H9 (cell line): ENCODE measurements at regions not wholly inside any gene's neighbourhood (a gene's known extent, or its start where the extent isn't known, plus 50 kb on each side); places are given as distances from the start of the nearest gene placed in this dataset.

ENCODE experiments used
- DNase-seq: peaks from one replicate; pipeline ENCODE4 v3.0.0-alpha.2; 2017
- H2AFZ ChIP-seq: one replicate; pipeline ENCODE4 v1.6.1; 2013; ENCODE audit warnings: mild to moderate bottlenecking, low read length, control low read depth, moderate library complexity
- H2AK5ac ChIP-seq: 2 replicates; pipeline ENCODE4 v1.6.1; 2013; ENCODE audit warnings: low read length, control low read depth, mixed read lengths; ENCODE audit not compliant: insufficient read length
- H2BK120ac ChIP-seq: one replicate; pipeline ENCODE4 v1.6.1; 2013; ENCODE audit warnings: low read depth, mild to moderate bottlenecking, low read length, control low read depth, inconsistent platforms; ENCODE audit not compliant: poor library complexity, severe bottlenecking
- H2BK12ac ChIP-seq: 2 replicates; pipeline ENCODE4 v1.6.1; 2013; ENCODE audit warnings: low read length, control low read depth, mixed read lengths, low read depth; ENCODE audit not compliant: insufficient read length
- H2BK15ac ChIP-seq: 2 replicates; pipeline ENCODE4 v1.6.1; 2013; ENCODE audit warnings: low read depth, low read length, control low read depth
- H2BK20ac ChIP-seq: one replicate; pipeline ENCODE4 v1.6.1; 2013; ENCODE audit warnings: low read depth, mild to moderate bottlenecking, low read length, control low read depth, inconsistent platforms; ENCODE audit not compliant: poor library complexity, severe bottlenecking
- H2BK5ac ChIP-seq: 2 replicates; pipeline ENCODE4 v1.6.1; 2013; ENCODE audit warnings: low read length, control low read depth, mixed read lengths; ENCODE audit not compliant: insufficient read length
- H3K14ac ChIP-seq: 2 replicates; pipeline ENCODE4 v1.6.1; 2013; ENCODE audit warnings: low read length, control low read depth; ENCODE audit not compliant: insufficient read depth
- H3K18ac ChIP-seq: 2 replicates; pipeline ENCODE4 v1.6.1; 2013; ENCODE audit warnings: low read depth, mild to moderate bottlenecking, mixed read lengths, low read length, control low read depth; ENCODE audit not compliant: insufficient read length
- H3K23ac ChIP-seq: 2 replicates; pipeline ENCODE4 v1.6.1; 2013; ENCODE audit warnings: low read length, control low read depth, mixed read lengths, low read depth; ENCODE audit not compliant: insufficient read length
- H3K23me2 ChIP-seq: 2 replicates; pipeline ENCODE4 v1.6.1; 2013; ENCODE audit warnings: low read depth, mild to moderate bottlenecking, mixed read lengths, low read length, control low read depth; ENCODE audit not compliant: insufficient read length, poor library complexity, severe bottlenecking
- H3K27ac ChIP-seq: 2 replicates; pipeline ENCODE4 v1.5.1; 2013; ENCODE audit warnings: low read length, control low read depth, mixed read lengths, low read depth; ENCODE audit not compliant: insufficient read length
- H3K27me3 ChIP-seq: 2 replicates; pipeline ENCODE4 v1.6.1; 2013; ENCODE audit warnings: low read length, control low read depth, inconsistent platforms; ENCODE audit not compliant: insufficient read depth
- H3K4ac ChIP-seq: 2 replicates; pipeline ENCODE4 v1.6.1; 2013; ENCODE audit warnings: low read depth, mild to moderate bottlenecking, control low read depth, inconsistent platforms, low read length, moderate library complexity
- H3K4me1 ChIP-seq: 2 replicates; pipeline ENCODE4 v1.6.1; 2013; ENCODE audit warnings: low read length, control low read depth, inconsistent platforms; ENCODE audit not compliant: insufficient read depth
- H3K4me2 ChIP-seq: 2 replicates; pipeline ENCODE4 v1.6.1; 2013; ENCODE audit warnings: low read length, control low read depth, mixed read lengths; ENCODE audit not compliant: insufficient read length, insufficient read depth
- H3K56ac ChIP-seq: 2 replicates; pipeline ENCODE4 v1.6.1; 2013; ENCODE audit warnings: low read depth, mild to moderate bottlenecking, mixed read lengths, low read length, control low read depth; ENCODE audit not compliant: insufficient read length
- H3K79me1 ChIP-seq: 2 replicates; pipeline ENCODE4 v1.6.1; 2013; ENCODE audit warnings: low read depth, mild to moderate bottlenecking, moderate library complexity, low read length, control low read depth, inconsistent platforms; ENCODE audit not compliant: insufficient read depth, poor library complexity, severe bottlenecking
- H3K79me2 ChIP-seq: 2 replicates; pipeline ENCODE4 v1.6.1; 2013; ENCODE audit warnings: low read length, control low read depth, inconsistent platforms; ENCODE audit not compliant: insufficient read depth
- H3K9ac ChIP-seq: 2 replicates; pipeline ENCODE4 v1.6.1; 2013; ENCODE audit warnings: low read length, control low read depth, mixed read lengths; ENCODE audit not compliant: insufficient read length; ENCODE audit errors: extremely low read depth
- H3K9me3 ChIP-seq: one replicate; pipeline ENCODE4 v1.6.1; 2013; ENCODE audit warnings: low read depth, low read length, inconsistent platforms; ENCODE audit not compliant: control insufficient read depth
- H3T11ph ChIP-seq: one replicate; pipeline ENCODE4 v1.6.1; 2013; ENCODE audit warnings: mild to moderate bottlenecking, low read length, control low read depth, inconsistent platforms
- H4K20me1 ChIP-seq: one replicate; pipeline ENCODE4 v1.6.1; 2013; ENCODE audit not compliant: control insufficient read depth, insufficient read length, insufficient read depth
- H4K5ac ChIP-seq: 2 replicates; pipeline ENCODE4 v1.6.1; 2013; ENCODE audit warnings: low read depth, mild to moderate bottlenecking, mixed read lengths, low read length, control low read depth; ENCODE audit not compliant: insufficient read length
- H4K8ac ChIP-seq: replicated peaks from 2 replicates; pipeline ENCODE4 v1.6.1; 2013; ENCODE audit warnings: low read length, control low read depth, mixed read lengths, low read depth; ENCODE audit not compliant: insufficient read length
- H4K91ac ChIP-seq: 2 replicates; pipeline ENCODE4 v1.6.1; 2013; ENCODE audit warnings: low read depth, mild to moderate bottlenecking, moderate library complexity, mixed read lengths, low read length, control low read depth; ENCODE audit not compliant: insufficient read length
- H3K27ac Mint-ChIP-seq, 3 experiments: 2 replicates in 2 of 3; 3 replicates in 1 of 3; pipeline ENCODE4 v1.8.0; 2020 to 2021; ENCODE audit warnings: mixed read lengths in 3 of 3, mild to moderate bottlenecking in 1 of 3, moderate library complexity in 1 of 3
- H3K27me3 Mint-ChIP-seq: 2 replicates; pipeline ENCODE4 v1.8.0; 2021; ENCODE audit warnings: low read depth, mild to moderate bottlenecking, moderate library complexity, mixed read lengths
- H3K36me3 Mint-ChIP-seq, 3 experiments: 2 replicates in 2 of 3; 3 replicates in 1 of 3; pipeline ENCODE4 v1.8.0; 2020 to 2021; ENCODE audit warnings: low read depth in 3 of 3, mixed read lengths in 3 of 3; ENCODE audit not compliant: insufficient read depth in 1 of 3
- H3K4me1 Mint-ChIP-seq, 2 experiments: 2 replicates each; pipeline ENCODE4 v1.8.0; 2020; ENCODE audit warnings: mixed read lengths in 2 of 2
- H3K4me3 Mint-ChIP-seq, 2 experiments: 2 replicates in 1 of 2; 3 replicates in 1 of 2; pipeline ENCODE4 v1.8.0; 2020 to 2021; ENCODE audit warnings: mild to moderate bottlenecking in 2 of 2, mixed read lengths in 2 of 2, moderate library complexity in 1 of 2
- H3K9me3 Mint-ChIP-seq, 2 experiments: 2 replicates in 1 of 2; 3 replicates in 1 of 2; pipeline ENCODE4 v1.8.0; 2020; ENCODE audit warnings: mild to moderate bottlenecking in 2 of 2, mixed read lengths in 2 of 2, moderate library complexity in 1 of 2
- CTCF ChIP-seq: fragments of 200-600 bp; sonication (generic); conservative IDR thresholded peaks from 3 replicates; pipeline ENCODE4 v1.8.0; 2021; ENCODE audit warnings: antibody characterized with exemption, mild to moderate bottlenecking
- WGBS: extraction: QIAGEN DNeasy Blood & Tissue Kit; methylation state at CpG from one replicate; pipeline ENCODE4 v1.1.7; 2013; ENCODE audit warnings: missing lambda C conversion rate, low lambda C conversion rate, mixed read lengths; ENCODE audit not compliant: insufficient read length; ENCODE audit errors: extremely low coverage; 5-methylcytosine and 5-hydroxymethylcytosine counted together

GRCh38 chr11:91585035-91585801, 639.4 kb upstream of the FAT3 start:
- H2AFZ ChIP-seq: no peak overlapping the region
- H3K9me3 Mint-ChIP-seq: peaks cover 18 to 20% of the 10 kb centered on the region in 2 experiments
- H3K27ac ChIP-seq: no peak overlapping the region
- no peak overlapping the region for H2BK5ac ChIP-seq
- no peak overlapping the region for H3K14ac ChIP-seq
- no peaks in the 10 kb centered on the region for H4K20me1 ChIP-seq
- H3K56ac ChIP-seq: no peak overlapping the region
- H3K18ac ChIP-seq: no peak overlapping the region
- H3K4me2 ChIP-seq: no peak overlapping the region
- no peak overlapping the region for H4K91ac ChIP-seq
- H4K5ac ChIP-seq: no peak overlapping the region
- H3K23ac ChIP-seq: no peak overlapping the region
- no peak overlapping the region for H2BK120ac ChIP-seq
- no peak overlapping the region for H2AK5ac ChIP-seq
- TF ChIP-seq CTCF: no peak
- H2BK12ac ChIP-seq: no peak overlapping the region
- H3K36me3 Mint-ChIP-seq: peaks cover 0 to 11% (median 0%) of the 10 kb centered on the region in 3 experiments; a peak in 3 of 7 replicates
- no peak overlapping the region for H3K27ac Mint-ChIP-seq
- WGBS: no CpG with 5 or more reads among the region's 4 CpGs
- no peak overlapping the region for H4K8ac ChIP-seq
- no peak overlapping the region for H3K4me3 Mint-ChIP-seq
- no peaks in the 10 kb centered on the region for H3K79me2 ChIP-seq
- no peak overlapping the region for H3K9ac ChIP-seq
- H3K4me1 ChIP-seq: no peaks in the 10 kb centered on the region
- no peaks in the 10 kb centered on the region for H3K9me3 ChIP-seq
- H2BK20ac ChIP-seq: no peak overlapping the region
- no peak for DNase-seq
- no peak overlapping the region for H3T11ph ChIP-seq
- H2BK15ac ChIP-seq: no peak overlapping the region
- no peaks in the 10 kb centered on the region for H3K27me3 ChIP-seq
- no peaks in the 10 kb centered on the region for H3K79me1 ChIP-seq
- H3K4me1 Mint-ChIP-seq: 0 out of 4 replicates have a peak, but pooled peaks cover 0 to 3% of the 10 kb centered on the region in 2 experiments
- no peaks in the 10 kb centered on the region for H3K23me2 ChIP-seq
- no peaks in the 10 kb centered on the region for H3K27me3 Mint-ChIP-seq
- H3K4ac ChIP-seq: no peak overlapping the region
